DND-41 (cell line): ENCODE measurements at regions not wholly inside any gene's neighbourhood (a gene's known extent, or its start where the extent isn't known, plus 50 kb on each side); places are given as distances from the start of the nearest gene placed in this dataset.

Experiments used
- CTCF ChIP-seq: IDR thresholded peaks from 2 replicates; pipeline ENCODE4 v1.5.1; 2012; ENCODE audit warnings: borderline replicate concordance, low read length, moderate library complexity, mild to moderate bottlenecking; ENCODE audit not compliant: poor library complexity, severe bottlenecking; ENCODE audit errors: extremely low read depth
- EZH2 ChIP-seq: IDR thresholded peaks from 3 replicates; pipeline ENCODE4 v1.6.1; 2012; ENCODE audit warnings: borderline replicate concordance, low read depth, mild to moderate bottlenecking, moderate library complexity, low read length, inconsistent platforms; ENCODE audit not compliant: severe bottlenecking

- TF ChIP-seq CTCF (no peak), EZH2 (no peak)
These were observed 1347.6 kb downstream of the CDH11 start for GRCh38 chr16:63774302-63774701.
